ENCODE measurements at regions not wholly inside any gene's neighbourhood (a gene's known extent, or its start where the extent isn't known, plus 50 kb on each side); places are given as distances from the start of the nearest gene placed in this dataset.

DNA sequence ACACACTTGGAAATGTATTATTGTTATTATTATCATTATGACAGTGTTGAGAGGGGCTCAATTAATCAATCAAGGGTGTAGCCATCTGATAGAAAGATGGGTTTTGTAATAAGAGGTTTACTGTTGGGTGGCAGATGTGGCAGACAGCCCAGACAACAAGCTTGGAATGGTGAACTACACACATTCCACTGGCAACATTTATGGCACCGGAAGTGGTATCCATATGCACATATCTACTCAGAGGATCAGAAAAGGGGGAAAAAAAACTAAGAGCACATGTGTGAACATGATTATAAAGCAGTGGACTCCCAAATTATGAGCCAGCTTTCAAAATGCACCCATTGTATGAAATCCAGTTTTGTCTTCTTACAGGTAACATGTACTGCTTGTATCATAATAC lies 125.9 kb upstream of the ARX start:
- TF ChIP-seq, protein P1, sequence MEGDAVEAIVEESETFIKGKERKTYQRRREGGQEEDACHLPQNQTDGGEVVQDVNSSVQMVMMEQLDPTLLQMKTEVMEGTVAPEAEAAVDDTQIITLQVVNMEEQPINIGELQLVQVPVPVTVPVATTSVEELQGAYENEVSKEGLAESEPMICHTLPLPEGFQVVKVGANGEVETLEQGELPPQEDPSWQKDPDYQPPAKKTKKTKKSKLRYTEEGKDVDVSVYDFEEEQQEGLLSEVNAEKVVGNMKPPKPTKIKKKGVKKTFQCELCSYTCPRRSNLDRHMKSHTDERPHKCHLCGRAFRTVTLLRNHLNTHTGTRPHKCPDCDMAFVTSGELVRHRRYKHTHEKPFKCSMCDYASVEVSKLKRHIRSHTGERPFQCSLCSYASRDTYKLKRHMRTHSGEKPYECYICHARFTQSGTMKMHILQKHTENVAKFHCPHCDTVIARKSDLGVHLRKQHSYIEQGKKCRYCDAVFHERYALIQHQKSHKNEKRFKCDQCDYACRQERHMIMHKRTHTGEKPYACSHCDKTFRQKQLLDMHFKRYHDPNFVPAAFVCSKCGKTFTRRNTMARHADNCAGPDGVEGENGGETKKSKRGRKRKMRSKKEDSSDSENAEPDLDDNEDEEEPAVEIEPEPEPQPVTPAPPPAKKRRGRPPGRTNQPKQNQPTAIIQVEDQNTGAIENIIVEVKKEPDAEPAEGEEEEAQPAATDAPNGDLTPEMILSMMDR (IDR thresholded peaks at IDR 0.05): no peak
- no peak for TF ChIP-seq POLR2A (IDR thresholded peaks at IDR 0.05)
